Transverse colon (tissue), 1 donor: ENCODE measurements at regions not wholly inside any gene's neighbourhood (a gene's known extent, or its start where the extent isn't known, plus 50 kb on each side); places are given as distances from the start of the nearest gene placed in this dataset.

ENCODE experiments used
- EP300 ChIP-seq: sonication (generic); formaldehyde crosslinking; IDR thresholded peaks from one replicate; pipeline ENCODE4 v1.6.1; 2017; ENCODE audit warnings: antibody characterized with exemption, low read depth
- POLR2A ChIP-seq: fragments of 450-650 bp; IDR thresholded peaks from one replicate; pipeline ENCODE4 v1.6.1; 2016; ENCODE audit warnings: antibody characterized with exemption, mild to moderate bottlenecking, moderate library complexity

DNA sequence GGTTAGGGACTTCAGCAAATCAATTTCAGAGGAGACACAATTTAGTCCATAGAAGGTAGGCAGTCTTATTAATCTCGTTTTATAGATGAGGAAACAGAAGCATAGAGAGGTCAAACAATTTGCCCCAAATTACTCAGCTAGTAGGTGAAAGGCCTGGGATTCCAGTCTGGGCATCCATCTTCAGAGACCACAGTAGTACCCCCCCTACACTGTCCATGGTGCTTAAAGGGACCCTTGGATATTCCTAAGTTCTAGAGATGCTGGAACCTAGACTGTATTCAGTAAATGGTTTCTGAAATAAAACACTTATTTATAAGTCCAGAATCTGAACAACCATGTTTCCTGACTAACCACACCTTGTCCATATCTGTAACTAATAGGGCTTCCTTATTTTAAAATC lies 174.8 kb downstream of the CEP135 start:
- TF ChIP-seq POLR2A (no peak), EP300 (no peak)
